K562 (cell line): ENCODE measurements at regions not wholly inside any gene's neighbourhood (a gene's known extent, or its start where the extent isn't known, plus 50 kb on each side); places are given as distances from the start of the nearest gene placed in this dataset.

ENCODE experiments used
- BHLHE40 ChIP-seq: IDR thresholded peaks from 2 replicates; pipeline ENCODE4 v1.6.1; 2011; ENCODE audit warnings: low read length, improper control_type of control experiment
- FOXP1 ChIP-seq: sonication (generic); formaldehyde crosslinking; IDR thresholded peaks from 2 replicates; pipeline ENCODE4 v1.8.0; 2022; ENCODE audit warnings: mild to moderate bottlenecking, missing genetic modification reagents
- KDM1A ChIP-seq, 2 experiments: fragments of 450-650 bp; IDR thresholded peaks; 2 replicates each; pipeline ENCODE4 v1.6.1; 2016; ENCODE audit warnings: mild to moderate bottlenecking in 2 of 2
- MEF2A ChIP-seq: IDR thresholded peaks from 2 replicates; pipeline ENCODE4 v1.6.1; 2011; ENCODE audit warnings: low read depth, mild to moderate bottlenecking, low read length, moderate library complexity; ENCODE audit not compliant: control insufficient read depth
- PHF20 ChIP-seq: fragments of 450-650 bp; IDR thresholded peaks from 2 replicates; pipeline ENCODE4 v1.6.1; 2018; ENCODE audit not compliant: partially characterized antibody
- TEAD4 ChIP-seq, 2 experiments: sonication (generic) in 1 of 2; formaldehyde crosslinking in 1 of 2; IDR thresholded peaks; 2 replicates each; pipeline versions ENCODE4 v1.6.1 to v1.8.0; 2012 to 2022; ENCODE audit warnings: borderline replicate concordance in 1 of 2, inconsistent platforms in 1 of 2, low read length in 1 of 2, mild to moderate bottlenecking in 1 of 2, missing genetic modification reagents in 1 of 2
- ZEB2 ChIP-seq: fragments of 450-650 bp; IDR thresholded peaks from 2 replicates; pipeline ENCODE4 v1.6.1; 2016
- ZNF695 ChIP-seq: fragments of 450-650 bp; formaldehyde crosslinking; IDR thresholded peaks from 2 replicates; pipeline ENCODE4 v1.4.0; 2020; ENCODE audit warnings: mild to moderate bottlenecking, moderate library complexity
- ZNF717 ChIP-seq: fragments of 250-450 bp; sonication (Bioruptor Pico); IDR thresholded peaks from 2 replicates; pipeline ENCODE4 v1.5.0; 2021
- TF ChIP-seq, protein P1 (sequence below): sonication (generic); formaldehyde crosslinking; IDR thresholded peaks from 2 replicates; pipeline ENCODE4 v1.8.0; 2022; ENCODE audit warnings: mild to moderate bottlenecking, low read depth, missing genetic modification reagents
- TF ChIP-seq, protein P2 (sequence below): fragments of 450-650 bp; formaldehyde crosslinking; IDR thresholded peaks from 2 replicates; pipeline ENCODE4 v1.4.0; 2022; ENCODE audit warnings: missing genetic modification characterization

DNA sequence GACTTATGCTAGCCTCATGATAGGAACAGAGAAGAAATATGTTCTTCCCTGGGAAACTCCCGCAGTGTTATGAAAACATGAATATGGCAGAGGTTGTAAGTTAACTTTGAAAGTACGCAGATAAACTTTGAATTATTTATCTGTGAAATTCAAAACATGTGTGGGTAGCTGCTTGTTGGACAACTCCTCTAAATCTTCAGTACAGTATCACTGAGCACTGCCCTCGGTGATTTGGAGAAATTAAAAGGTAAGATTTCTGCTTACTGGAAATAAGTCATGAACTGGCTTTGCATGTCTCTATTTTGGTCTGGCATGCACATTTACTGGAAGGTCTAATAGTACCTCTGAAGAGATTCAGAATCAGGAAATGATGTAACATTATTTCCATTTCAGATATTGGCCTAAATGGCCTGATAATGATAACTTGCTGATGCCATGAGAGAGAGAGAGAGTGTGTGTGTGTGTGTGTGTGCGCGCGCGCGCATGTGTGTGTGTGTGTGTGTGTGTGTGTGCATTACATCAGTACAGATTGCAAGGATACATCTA lies 1441.9 kb upstream of the FLRT2 start:
- TF ChIP-seq ZNF717 (CRISPR knock-in tag), result no peak
- TF ChIP-seq ZEB2, result no peak
- TF ChIP-seq, protein P1, sequence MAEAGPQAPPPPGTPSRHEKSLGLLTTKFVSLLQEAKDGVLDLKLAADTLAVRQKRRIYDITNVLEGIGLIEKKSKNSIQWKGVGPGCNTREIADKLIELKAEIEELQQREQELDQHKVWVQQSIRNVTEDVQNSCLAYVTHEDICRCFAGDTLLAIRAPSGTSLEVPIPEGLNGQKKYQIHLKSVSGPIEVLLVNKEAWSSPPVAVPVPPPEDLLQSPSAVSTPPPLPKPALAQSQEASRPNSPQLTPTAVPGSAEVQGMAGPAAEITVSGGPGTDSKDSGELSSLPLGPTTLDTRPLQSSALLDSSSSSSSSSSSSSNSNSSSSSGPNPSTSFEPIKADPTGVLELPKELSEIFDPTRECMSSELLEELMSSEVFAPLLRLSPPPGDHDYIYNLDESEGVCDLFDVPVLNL (CRISPR knock-in tag), result no peak
- TF ChIP-seq BHLHE40, result no peak
- TF ChIP-seq, protein P2, sequence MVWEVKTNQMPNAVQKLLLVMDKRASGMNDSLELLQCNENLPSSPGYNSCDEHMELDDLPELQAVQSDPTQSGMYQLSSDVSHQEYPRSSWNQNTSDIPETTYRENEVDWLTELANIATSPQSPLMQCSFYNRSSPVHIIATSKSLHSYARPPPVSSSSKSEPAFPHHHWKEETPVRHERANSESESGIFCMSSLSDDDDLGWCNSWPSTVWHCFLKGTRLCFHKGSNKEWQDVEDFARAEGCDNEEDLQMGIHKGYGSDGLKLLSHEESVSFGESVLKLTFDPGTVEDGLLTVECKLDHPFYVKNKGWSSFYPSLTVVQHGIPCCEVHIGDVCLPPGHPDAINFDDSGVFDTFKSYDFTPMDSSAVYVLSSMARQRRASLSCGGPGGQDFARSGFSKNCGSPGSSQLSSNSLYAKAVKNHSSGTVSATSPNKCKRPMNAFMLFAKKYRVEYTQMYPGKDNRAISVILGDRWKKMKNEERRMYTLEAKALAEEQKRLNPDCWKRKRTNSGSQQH (CRISPR knock-in tag), result no peak
- TF ChIP-seq MEF2A, result no peak
- no peak for TF ChIP-seq KDM1A (IDR thresholded peaks at IDR 0.05)
- TF ChIP-seq ZNF695 (CRISPR knock-in tag), result no peak
- TF ChIP-seq PHF20, result no peak
- no peak for TF ChIP-seq FOXP1 (CRISPR knock-in tag)
- TF ChIP-seq TEAD4 (IDR thresholded peaks at IDR 0.05; ENCODE audit: low read length), result no peak
- no peak for TF ChIP-seq TEAD4 (CRISPR knock-in tag; IDR thresholded peaks at IDR 0.05; ENCODE audit: borderline replicate concordance)
